ENCODE measurements at regions not wholly inside any gene's neighbourhood (a gene's known extent, or its start where the extent isn't known, plus 50 kb on each side); places are given as distances from the start of the nearest gene placed in this dataset.

- no peak for DNase-seq (ENCODE audit: low read depth in 4 of 4, low spot score in 3 of 4)
These were observed 85.0 kb upstream of the COL5A1 start for GRCh38 chr9:134556531-134557068.

- DNase-seq (ENCODE audit: low read depth in 4 of 4, low spot score in 3 of 4) = no peak
These were observed 84.3 kb upstream of the COL5A1 start for GRCh38 chr9:134557331-134557730.

- DNase-seq (ENCODE audit: low read depth in 4 of 4, low spot score in 3 of 4) = no peak
These were observed 83.3 kb upstream of the COL5A1 start for GRCh38 chr9:134558124-134558905.

GRCh38 chr9:134559013-134559412 lies 82.6 kb upstream of the COL5A1 start:
- no peak for DNase-seq (ENCODE audit: low read depth in 4 of 4, low spot score in 3 of 4)

GRCh38 chr9:134560206-134560605 lies 81.4 kb upstream of the COL5A1 start:
- DNase-seq (ENCODE audit: low read depth in 4 of 4, low spot score in 3 of 4) = no peak

GRCh38 chr9:134560654-134561053 lies 80.9 kb upstream of the COL5A1 start:
- DNase-seq (ENCODE audit: low read depth in 4 of 4, low spot score in 3 of 4) = no peak

- no peak for DNase-seq (ENCODE audit: low read depth in 4 of 4, low spot score in 3 of 4)
These were observed 80.0 kb upstream of the COL5A1 start for GRCh38 chr9:134561427-134562145.

GRCh38 chr9:134562146-134562849 lies 79.3 kb upstream of the COL5A1 start:
- DNase-seq (ENCODE audit: low read depth in 4 of 4, low spot score in 3 of 4) = no peak

GRCh38 chr9:134563397-134563796 lies 78.2 kb upstream of the COL5A1 start:
- no peak for DNase-seq (ENCODE audit: low read depth in 4 of 4, low spot score in 3 of 4)

- no peak for DNase-seq (ENCODE audit: low read depth in 4 of 4, low spot score in 3 of 4)
These were observed 77.0 kb upstream of the COL5A1 start for GRCh38 chr9:134564431-134565170.

GRCh38 chr9:134565316-134565915 lies 76.2 kb upstream of the COL5A1 start:
- no peak for DNase-seq (ENCODE audit: low read depth in 4 of 4, low spot score in 3 of 4)

GRCh38 chr9:134566196-134566847 lies 75.3 kb upstream of the COL5A1 start:
- no peak for DNase-seq (ENCODE audit: low read depth in 4 of 4, low spot score in 3 of 4)

GRCh38 chr9:134566936-134567335 lies 74.7 kb upstream of the COL5A1 start:
- DNase-seq (ENCODE audit: low read depth in 4 of 4, low spot score in 3 of 4) = no peak

- DNase-seq (ENCODE audit: low read depth in 4 of 4, low spot score in 3 of 4) = no peak
These were observed 73.5 kb upstream of the COL5A1 start for GRCh38 chr9:134568116-134568515.

GRCh38 chr9:134568811-134569210 lies 72.8 kb upstream of the COL5A1 start:
- DNase-seq (ENCODE audit: low read depth in 4 of 4, low spot score in 3 of 4) = no peak

GRCh38 chr9:134569626-134570025 lies 72.0 kb upstream of the COL5A1 start:
- DNase-seq (ENCODE audit: low read depth in 4 of 4, low spot score in 3 of 4) = no peak

- DNase-seq (ENCODE audit: low read depth in 4 of 4, low spot score in 3 of 4) = no peak
These were observed 71.4 kb upstream of the COL5A1 start for GRCh38 chr9:134570151-134570621.

- DNase-seq (ENCODE audit: low read depth in 4 of 4, low spot score in 3 of 4) = no peak
These were observed 70.8 kb upstream of the COL5A1 start for GRCh38 chr9:134570711-134571325.

GRCh38 chr9:134571326-134571931 lies 70.2 kb upstream of the COL5A1 start:
- no peak for DNase-seq (ENCODE audit: low read depth in 4 of 4, low spot score in 3 of 4)
